ENCODE measurements at regions not wholly inside any gene's neighbourhood (a gene's known extent, or its start where the extent isn't known, plus 50 kb on each side); places are given as distances from the start of the nearest gene placed in this dataset.
A peak's percentile ranks its signal among the peaks of the same experiment; 100 is the strongest.

DNA sequence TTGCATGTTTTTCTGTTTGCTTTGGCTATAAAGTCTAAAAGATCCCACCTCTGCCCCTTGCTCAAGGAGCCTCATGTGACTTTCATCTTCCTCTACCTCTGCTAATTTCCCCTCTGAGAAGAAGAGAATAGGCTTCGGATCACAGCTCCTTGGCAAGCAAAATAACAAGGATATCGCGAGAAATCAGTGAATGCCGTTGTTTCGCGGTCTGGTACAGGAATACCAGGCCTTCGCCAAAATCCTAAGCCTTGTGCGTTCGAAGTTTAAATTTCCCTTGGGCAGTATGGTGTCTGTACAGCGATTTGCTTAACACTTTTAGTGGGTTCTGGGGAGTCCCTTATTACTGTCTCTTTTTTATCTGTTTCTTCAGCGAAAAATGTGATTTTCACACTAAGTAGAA, 142.3 kb downstream of the IRF8 start:
- DNase-seq (ENCODE audit: low spot score) = no peak

DNA sequence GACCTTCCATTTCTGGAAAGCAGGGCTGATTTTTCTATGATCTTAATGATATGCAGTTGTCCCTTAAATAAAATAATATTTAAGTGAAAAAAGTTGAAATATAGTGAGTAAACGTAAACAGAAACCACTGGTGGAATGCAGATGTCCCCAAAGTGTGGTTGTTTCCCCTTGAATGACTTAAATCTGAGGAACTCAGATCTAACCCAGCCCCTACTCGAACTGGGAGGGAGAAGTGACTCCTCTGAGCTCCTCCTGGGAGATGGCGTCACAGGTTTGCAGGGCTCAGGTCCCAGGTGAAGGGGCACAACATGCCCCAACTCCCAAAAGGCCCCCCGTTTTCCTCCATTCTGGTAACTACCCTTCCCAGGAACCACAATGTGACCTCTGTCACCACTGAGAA, 142.8 kb downstream of the IRF8 start:
- DNase-seq (ENCODE audit: low spot score) = no peak

DNA sequence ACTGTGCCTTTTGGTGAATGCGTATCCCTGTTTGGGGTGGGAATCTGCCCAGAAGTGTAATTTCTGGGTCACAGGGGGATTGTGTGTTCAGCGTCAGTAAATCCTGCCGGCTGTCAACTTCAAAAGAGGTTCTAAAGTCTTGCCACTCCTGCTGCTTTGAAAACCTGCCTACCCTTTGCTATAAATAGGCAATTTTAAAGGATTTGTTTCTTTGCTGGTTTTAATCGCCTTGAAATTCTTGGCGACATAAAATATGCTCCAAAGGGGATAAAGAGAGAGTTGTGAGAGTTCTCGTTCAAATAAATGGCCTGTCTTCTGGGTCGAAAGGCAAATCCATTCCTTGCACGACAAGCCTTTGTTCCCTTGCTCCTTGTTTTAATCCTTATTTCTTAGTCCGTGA, 143.4 kb downstream of the IRF8 start:
- no peak for DNase-seq (ENCODE audit: low spot score)

DNA sequence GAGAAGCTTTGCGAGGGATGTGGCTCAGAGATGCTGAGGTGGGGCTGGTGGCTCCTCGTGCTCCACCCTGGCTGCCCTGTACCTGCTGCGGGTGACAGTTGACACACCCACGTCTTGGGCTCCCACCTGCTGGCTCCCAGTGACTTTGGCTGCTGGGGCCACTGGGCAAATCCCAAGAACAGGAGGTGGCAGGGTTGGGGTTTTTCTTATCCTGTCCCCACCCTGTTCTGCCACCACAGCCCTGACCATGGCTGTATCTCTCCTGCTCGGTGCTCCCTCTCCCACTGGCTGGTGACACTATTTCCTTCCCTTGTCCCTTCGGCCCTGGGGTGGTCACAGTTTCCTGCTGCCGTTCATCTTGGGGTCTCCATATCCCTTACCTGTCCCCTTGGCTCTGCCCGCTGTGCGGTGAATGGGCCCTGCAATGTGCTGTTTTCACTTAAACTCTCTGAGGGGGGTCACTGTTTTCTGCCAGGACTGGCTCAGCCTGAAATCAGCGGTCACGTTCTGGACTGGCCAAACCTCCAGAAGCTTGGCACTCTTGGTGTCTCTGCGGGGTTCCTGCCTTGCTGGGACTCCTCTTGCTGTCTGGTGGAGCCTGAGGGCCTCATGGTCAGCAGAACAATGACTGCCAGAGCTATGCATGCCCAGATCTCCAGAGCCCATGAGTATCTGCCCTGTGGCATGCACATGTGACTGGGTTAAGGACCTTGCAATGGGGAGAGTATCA, 144.2 kb downstream of the IRF8 start:
- DNase-seq (ENCODE audit: low spot score) = no peak

DNA sequence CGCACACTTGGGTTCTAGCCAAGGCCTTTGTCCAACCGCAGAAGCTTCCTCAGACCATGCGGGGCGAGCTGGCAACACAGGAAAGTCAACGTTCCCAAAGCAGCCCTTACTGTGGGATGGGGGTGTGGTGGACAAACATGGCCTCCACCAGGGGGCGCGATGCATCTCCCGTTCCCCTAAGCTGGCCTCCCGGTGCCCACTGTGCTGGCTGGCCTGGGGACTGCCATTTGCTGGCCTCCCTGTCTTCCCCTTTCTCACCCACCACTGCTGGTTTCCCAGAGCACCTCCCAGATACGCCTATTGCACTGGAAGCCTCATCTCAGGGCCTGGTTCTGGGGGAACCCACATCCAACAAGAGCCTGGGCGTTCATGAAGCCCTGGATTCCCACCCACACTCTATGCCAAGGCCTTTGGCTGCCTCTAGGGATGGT, 145.3 kb downstream of the IRF8 start:
- DNase-seq (ENCODE audit: low spot score) = peak; percentile 21

DNA sequence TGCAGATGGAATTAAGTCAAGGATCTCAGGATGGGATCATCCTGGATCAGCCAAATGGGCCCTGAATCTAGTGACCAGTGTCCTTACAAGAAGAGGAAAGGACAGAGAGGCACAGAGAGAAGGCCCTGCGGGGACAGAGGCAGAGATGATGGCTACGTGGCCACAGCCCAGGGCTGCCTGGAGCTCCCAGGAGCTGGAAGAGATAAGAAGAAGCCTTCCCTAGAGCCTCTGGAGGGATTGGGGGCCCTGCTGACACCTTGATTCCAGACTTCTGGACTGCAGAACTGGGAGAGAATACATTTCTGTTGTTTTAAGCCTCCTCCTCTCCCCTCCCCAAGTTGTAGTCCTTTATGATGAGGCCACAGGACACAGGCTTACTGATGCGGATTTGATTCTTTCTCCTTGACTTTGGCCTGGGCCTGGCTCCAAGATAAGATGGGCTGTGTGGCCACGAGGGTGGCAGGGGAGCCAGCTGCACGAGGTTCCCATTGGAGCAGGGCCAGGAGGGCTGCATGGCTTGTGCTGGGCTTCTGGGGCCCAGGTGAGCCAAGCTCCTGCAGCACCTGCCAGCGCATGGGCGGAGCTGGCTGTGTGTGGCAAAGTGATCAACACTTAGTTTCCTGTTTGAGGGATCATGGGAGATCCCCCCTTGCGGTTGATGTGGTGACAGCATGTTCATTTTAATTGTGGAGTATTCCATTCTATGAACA, 146.1 kb downstream of the IRF8 start:
- DNase-seq (ENCODE audit: low spot score) = no peak

DNA sequence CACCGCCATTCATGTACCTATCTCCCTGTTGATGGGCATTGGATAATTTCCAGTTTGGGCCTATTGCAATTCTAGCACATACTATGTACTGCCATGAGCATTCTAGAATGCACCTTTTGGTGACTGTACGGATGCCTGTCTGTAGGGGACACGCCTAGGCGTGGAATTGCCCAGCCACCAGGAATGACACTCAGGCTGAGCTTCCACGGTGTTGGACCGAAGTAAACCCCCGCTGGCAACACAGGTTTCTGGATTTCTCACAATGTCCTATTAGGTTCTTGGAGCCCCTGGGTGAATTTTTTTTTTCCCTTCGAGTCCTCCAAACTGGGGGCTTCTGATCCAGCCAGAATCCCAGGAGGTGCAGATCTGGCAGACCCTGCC, 146.6 kb downstream of the IRF8 start:
- DNase-seq (ENCODE audit: low spot score) = no peak

DNA sequence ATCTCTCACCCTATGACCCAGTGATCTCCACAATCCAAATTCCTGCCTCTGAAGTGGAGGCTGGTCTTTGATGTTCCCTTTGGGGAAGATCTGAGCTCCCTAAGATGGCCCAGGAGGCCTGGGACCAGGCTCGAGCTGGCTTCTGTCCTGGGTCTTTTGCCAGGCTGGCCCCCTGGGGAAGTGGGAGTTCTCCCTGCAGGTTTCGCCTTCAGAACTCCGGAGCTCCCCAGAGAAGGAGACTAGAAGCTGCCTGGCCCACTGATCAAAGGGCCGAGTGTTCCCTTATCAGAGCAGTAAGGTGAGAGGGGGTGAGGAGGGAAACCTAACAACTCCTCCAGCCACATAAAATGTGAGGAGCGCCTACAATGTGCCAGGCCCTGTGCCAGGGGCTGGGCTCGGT, 147.1 kb downstream of the IRF8 start:
- DNase-seq (ENCODE audit: low spot score) = no peak

DNA sequence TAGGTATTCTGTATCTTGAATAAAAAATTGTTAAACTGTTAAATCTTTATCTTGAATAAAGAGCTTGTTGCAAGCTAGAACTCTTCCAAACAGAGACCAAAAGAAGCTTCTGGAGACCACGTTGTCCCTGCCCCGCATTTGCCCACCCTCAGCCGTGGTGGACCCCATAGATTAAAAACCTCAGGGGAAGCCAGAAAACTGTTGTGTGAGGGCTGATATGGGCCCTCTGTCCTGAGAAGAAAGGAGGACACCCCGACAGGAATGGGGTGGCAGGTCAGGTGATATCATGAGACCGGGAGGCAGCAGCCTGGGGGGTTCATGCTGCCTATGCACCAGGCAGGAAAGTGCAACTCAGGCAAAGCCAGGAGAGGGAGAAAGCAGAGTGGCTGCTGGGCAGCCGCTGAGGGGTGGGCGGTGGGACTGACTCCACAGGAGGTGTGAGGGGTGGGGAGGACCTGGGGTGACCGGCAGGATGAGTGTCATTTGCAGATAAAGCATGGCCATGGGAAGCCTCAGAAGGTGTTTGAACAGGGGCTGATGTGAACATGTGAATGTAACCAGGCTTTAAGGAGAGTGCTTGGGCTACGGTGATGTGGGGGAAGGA, 147.8 kb downstream of the IRF8 start:
- no peak for DNase-seq (ENCODE audit: low spot score)

DNA sequence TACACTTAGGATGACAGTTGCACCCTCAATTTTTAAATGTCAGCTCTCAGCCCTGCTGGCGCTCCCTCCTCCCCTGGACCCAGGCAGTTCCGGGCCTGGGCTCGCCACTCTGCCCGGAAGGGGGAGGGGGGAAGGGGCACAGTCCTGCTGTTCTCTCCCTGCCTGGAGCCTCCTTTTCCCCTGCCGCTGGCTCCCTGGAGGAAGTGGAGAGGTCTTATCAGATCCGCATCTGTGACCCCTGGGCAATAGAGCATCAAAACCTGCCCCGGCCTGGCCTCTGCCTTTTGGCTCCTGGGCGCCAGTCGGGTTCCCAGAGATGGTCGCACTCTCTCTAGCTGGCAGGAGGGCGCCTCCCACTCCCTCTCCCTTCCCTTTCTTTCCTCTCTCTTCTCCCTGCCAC, 149.3 kb downstream of the IRF8 start:
- no peak for DNase-seq (ENCODE audit: low spot score)

DNA sequence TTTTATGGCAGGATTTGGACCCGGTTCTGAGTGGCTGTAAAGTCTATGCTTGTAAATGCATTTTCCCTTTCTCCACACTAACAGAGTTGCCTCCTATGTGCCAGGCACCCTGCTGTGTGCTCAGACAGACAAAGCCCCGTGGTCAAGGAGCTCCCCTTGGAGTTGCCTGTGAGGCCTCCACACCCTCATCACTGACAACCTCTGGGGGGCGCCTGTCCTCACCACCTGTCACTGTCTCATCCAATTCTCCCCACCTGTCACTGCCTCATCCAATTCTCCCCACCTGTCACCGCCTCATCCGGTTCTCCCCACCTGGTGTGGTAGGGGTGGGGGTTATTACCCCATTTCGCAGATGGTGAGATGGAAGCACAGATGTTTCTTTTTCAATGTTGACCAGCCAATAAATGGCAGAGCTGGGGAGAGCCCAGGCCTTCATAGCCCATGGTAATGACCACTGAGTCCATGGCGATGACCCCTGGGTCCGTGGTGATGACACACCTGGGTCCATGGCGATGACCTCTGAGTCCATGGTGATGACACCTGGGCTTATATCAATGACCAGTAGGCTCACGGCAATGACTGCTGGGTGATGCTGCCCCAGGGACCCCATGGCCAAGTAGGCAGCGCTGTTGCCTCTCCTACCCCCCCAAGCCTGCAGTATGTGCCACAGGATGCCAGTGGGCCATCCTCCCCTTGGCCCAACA, 150.1 kb downstream of the IRF8 start:
- DNase-seq (ENCODE audit: low spot score) = no peak

DNA sequence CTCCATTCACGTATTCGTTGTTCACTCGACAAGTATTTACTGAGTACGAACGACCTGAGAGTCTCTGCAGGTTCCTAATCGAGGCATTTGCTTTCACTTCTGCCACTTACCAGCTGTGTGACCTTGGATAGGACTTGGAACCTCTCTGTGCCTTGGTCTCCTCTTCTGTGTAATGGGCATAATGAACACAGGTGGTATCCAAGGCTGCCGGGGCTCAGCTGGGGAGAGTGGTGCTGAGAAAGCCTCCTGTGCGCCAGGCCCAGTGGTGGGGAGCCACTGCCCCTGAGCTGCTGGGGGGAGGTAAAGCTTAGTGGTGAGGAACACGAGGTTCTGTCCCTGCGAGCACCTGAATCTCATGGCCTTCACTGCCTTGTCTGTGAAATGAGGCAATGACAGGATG, 150.7 kb downstream of the IRF8 start:
- no peak for DNase-seq (ENCODE audit: low spot score)

DNA sequence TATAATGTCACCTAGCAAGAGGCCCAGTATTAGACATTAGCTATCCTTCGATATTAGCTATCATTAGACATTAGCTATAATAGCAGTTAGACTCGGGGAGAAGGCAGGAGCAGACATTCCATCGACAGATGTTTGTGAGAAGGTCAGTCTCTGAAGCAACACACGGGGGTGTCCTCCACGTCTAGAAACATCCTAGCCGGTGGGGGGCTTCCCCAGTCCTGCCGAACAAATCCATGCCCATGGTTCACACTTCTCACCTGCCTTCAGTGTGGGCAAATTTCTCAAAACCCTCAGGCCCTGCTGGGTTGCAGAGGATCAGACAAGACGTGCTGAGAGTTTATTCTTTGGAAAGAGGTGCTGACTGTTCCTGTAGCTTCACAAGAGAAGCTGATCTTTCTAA, 151.1 kb downstream of the IRF8 start:
- no peak for DNase-seq (ENCODE audit: low spot score)

DNA sequence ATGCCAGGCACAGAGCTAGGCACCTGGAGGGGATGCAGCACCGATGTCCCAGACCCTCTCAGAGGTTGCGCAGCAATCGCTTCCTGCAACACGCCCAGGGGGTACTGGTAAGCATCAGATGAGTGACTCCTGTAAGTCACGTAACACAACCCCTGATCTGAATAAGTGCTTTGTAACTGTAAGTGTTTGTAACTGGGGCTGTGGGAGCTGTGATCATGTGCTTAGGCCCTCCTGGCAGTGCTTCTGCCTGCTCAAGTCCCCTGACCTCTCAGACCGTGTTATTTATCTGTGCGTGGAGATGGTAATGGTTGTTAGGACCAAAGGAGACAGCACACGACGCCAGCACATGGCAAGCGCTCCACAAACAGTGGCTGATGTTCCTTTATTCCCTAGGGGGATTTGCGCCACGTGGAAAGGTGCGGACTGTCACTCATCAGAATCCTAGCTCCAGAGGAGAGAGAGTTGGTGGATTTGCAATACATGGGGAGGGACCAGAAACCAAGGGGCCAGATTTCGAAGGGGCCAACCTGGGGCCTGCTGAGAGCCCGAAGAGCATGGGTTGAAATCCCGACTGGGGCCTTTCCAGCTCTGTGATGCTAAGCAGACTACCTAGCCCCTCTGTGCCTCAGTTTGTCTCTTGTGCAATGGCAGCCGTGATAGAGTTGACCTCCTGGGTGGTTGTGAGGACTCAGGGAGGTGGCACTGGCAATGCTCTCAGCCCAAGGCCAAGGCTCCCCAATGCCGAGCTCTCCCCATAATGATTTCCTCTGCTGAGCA, 151.8 kb downstream of the IRF8 start:
- DNase-seq (ENCODE audit: low spot score) = no peak

DNA sequence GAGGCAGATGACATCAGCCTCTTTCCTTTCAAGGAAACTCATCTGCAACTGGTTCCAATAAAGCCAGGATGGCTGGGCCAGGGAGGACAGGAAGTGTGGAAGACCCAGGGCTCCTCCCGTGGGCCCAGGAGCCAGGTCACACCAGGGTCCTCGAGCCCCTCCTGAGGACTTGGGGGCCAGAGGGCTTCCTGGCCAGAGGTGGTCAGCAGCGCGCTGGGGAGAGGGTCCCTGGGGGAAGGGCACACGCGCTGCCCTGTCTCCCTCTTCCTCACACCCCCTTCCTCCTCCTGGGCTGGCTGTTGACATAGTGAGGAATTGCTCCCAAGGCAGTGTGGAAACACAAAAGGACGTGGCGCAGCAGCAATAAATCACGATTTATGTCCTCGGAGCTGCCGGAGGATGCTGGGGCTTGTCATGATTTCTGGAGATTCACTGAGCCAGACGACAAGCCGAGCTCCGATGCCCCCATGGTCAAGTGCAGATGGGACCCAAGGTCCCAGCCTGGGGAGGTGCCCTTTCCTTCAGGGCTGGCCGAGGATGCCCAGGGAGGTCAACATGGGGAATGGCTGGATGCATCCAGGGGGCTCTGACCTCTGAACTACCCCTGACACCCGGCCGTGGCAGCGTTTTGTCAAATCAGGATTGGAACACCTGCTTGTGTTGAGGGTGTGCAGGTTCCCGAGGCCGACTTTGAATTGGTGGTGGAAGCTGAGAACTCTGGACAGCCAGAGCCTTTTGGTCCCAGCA, 152.6 kb downstream of the IRF8 start:
- no peak for DNase-seq (ENCODE audit: low spot score)

DNA sequence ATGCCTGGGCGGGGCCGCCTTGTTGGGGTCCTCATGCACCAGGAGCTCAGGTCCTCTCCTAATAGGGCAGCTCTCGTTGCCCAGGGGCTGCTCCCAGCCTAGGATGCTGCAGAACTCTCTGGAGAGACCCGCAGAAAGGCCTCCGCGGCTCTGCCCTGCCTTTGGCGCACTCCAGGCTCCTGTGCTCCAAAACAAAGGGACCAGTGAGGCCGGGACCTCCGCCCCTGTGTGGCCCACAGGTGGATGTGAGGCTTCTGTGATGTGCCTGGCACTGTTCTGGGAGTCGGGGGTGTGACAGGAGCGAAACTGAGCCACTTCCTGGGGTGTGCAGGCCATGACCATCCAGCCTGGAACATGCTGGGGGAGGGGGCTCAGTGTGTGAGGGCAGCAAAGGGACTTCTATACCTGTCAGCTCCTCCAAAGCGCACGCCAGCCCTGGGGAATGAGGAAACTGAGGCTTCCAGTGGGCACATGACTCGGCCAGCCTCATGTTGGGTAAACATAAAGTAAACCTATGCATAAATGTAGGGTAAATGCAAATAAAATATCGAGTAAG, 153.2 kb downstream of the IRF8 start:
- DNase-seq (ENCODE audit: low spot score) = no peak

DNA sequence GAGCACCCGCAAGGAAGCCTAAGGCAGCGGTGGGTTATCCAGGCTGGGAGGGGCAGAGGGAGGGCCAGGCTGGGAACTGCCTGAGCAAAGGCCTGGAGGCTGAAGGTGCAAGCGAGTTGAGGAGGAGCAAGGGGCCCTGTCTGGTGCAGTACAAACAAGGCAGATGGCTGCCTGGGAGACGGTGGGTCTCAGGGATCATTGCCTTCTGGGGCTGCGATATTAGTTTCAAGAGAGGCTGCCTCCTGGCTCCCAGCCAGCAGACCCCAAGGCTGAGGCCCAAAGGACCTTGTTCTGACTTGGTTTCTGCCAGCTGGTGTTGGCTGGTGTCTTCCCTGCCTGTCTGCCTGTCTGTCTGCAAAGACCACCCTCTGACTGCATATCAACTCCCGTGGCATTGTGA, 154.0 kb downstream of the IRF8 start:
- DNase-seq (ENCODE audit: low spot score) = no peak

DNA sequence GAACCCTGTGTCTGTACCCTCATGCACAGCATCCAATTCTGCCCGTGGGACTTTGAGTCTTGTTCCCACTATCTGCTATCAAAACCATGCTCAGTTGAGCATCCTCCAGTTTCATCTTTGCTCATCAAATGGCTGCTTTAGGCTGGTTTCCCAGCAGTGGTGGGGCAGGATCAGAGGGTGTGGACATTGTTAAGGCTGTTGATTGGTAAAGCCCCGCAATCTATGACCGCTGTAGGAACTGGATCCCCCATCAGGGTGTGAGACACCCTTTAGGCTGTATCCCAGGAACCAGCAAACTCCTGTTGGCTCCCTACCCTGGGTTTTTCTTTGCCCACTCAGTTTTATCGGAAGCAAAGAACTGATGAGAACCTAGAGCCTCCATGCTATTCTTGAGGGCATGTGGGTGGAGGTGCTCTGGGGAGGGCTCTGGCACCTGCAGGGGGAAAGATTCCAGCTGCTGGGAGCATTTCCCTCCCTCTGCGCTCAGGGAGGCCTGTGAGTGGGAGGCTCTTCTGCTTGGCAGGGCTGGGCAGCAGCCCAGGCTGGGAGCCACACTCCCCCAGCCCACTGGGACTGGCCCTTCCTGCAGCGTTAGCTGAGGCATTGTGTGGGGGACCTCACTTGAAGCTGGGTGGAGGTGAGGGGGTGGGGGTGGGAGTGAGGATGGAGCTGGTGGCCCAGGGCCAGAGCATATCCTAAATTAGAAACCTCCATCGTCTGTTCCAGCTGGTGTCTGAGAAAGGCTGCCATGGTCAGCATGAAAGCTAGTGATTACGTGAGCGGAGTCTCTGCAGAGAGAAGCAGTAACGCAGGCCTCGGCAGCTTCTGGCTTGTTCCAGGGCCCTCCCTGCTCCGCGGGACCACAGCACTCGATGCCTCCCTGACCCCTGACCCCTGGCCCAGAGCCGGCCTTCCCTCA, 160.6 kb downstream of the IRF8 start:
- DNase-seq (ENCODE audit: low spot score) = peak; percentile 79
